ENCODE measurements at regions not wholly inside any gene's neighbourhood (a gene's known extent, or its start where the extent isn't known, plus 50 kb on each side); places are given as distances from the start of the nearest gene placed in this dataset.
A peak's percentile ranks its signal among the peaks of the same experiment; 100 is the strongest.

GRCh38 chr2:177044671-177045070, 167.9 kb upstream of the HNRNPA3 start:
- no peaks in the 10 kb centered on the region for H3K27me3 ChIP-seq (ENCODE audit: low read depth)
- H3K9me3 ChIP-seq = no peaks in the 10 kb centered on the region
- in situ Hi-C loops (cut with MboI; ENCODE audit: low sequenced_read_pairs) = no loop called here
- H3K36me3 ChIP-seq (replicated peaks) = no peaks in the 10 kb centered on the region
- H3K4me3 ChIP-seq = no peak overlapping the region
- peaks cover 3% of the 10 kb centered on the region for H3K4me1 ChIP-seq
- DNase-seq (ENCODE audit: low spot score in 2 of 2) = no peak

GRCh38 chr2:177048981-177049380, 163.6 kb upstream of the HNRNPA3 start:
- no peaks in the 10 kb centered on the region; the same call in 1 of the 2 replicates for H3K9me3 ChIP-seq
- H3K36me3 ChIP-seq (replicated peaks) = no peaks in the 10 kb centered on the region
- no peaks in the 10 kb centered on the region for H3K27me3 ChIP-seq (ENCODE audit: low read depth)
- in situ Hi-C loops (cut with MboI; ENCODE audit: low sequenced_read_pairs) = no loop called here
- H3K4me3 ChIP-seq = no peak overlapping the region
- DNase-seq (ENCODE audit: low spot score in 2 of 2) = no peak
- H3K4me1 ChIP-seq = peaks cover 11% of the 10 kb centered on the region

GRCh38 chr2:177051278-177051677, 161.3 kb upstream of the HNRNPA3 start:
- H3K36me3 ChIP-seq (replicated peaks) = no peaks in the 10 kb centered on the region
- no peaks in the 10 kb centered on the region for H3K27me3 ChIP-seq (ENCODE audit: low read depth)
- DNase-seq (ENCODE audit: low spot score in 2 of 2) = no peak
- in situ Hi-C loops (cut with MboI; ENCODE audit: low sequenced_read_pairs) = no loop called here
- H3K4me3 ChIP-seq = no peak overlapping the region
- H3K4me1 ChIP-seq = peaks cover 8% of the 10 kb centered on the region
- no peaks in the 10 kb centered on the region; the same call in 1 of the 2 replicates for H3K9me3 ChIP-seq

- H3K36me3 ChIP-seq (replicated peaks) = no peaks in the 10 kb centered on the region
- peak; percentile 35 to 72 for DNase-seq (ENCODE audit: low spot score in 2 of 2)
- no peaks in the 10 kb centered on the region; the same call in 1 of the 2 replicates for H3K9me3 ChIP-seq
- H3K27me3 ChIP-seq (ENCODE audit: low read depth) = no peaks in the 10 kb centered on the region
- in situ Hi-C loops (cut with MboI; ENCODE audit: low sequenced_read_pairs) = no loop called here
- H3K4me3 ChIP-seq = no peak overlapping the region
- peaks cover 8% of the 10 kb centered on the region for H3K4me1 ChIP-seq
These were observed 160.1 kb upstream of the HNRNPA3 start for GRCh38 chr2:177052471-177052870.

GRCh38 chr2:177053038-177053437, 159.6 kb upstream of the HNRNPA3 start:
- Histone ChIP-seq H3K36me3 (replicated peaks) (no peaks in the 10 kb centered on the region), H3K9me3 (no peaks in the 10 kb centered on the region; the same call in 1 of the 2 replicates), H3K4me1 (peaks cover 8% of the 10 kb centered on the region), H3K27me3 (ENCODE audit: low read depth) (no peaks in the 10 kb centered on the region), H3K4me3 (no peak overlapping the region)
- in situ Hi-C loops (cut with MboI; ENCODE audit: low sequenced_read_pairs) = no loop called here
- DNase-seq (ENCODE audit: low spot score in 2 of 2) = no peak

GRCh38 chr2:177053716-177054115, 158.9 kb upstream of the HNRNPA3 start:
- no peak for DNase-seq (ENCODE audit: low spot score in 2 of 2)
- H3K27me3 ChIP-seq (ENCODE audit: low read depth) = no peaks in the 10 kb centered on the region
- in situ Hi-C loops (cut with MboI; ENCODE audit: low sequenced_read_pairs) = no loop called here
- H3K9me3 ChIP-seq = no peaks in the 10 kb centered on the region; the same call in 1 of the 2 replicates
- peaks cover 8% of the 10 kb centered on the region for H3K4me1 ChIP-seq
- H3K4me3 ChIP-seq = no peak overlapping the region
- H3K36me3 ChIP-seq (replicated peaks) = no peaks in the 10 kb centered on the region

GRCh38 chr2:177056481-177056929, 156.1 kb upstream of the HNRNPA3 start:
- Histone ChIP-seq H3K36me3 (replicated peaks) (no peaks in the 10 kb centered on the region), H3K4me3 (no peak overlapping the region), H3K4me1 (peaks cover 8% of the 10 kb centered on the region), H3K27me3 (ENCODE audit: low read depth) (no peaks in the 10 kb centered on the region), H3K9me3 (no peaks in the 10 kb centered on the region)
- in situ Hi-C loops (cut with MboI; ENCODE audit: low sequenced_read_pairs) = no loop called here
- DNase-seq (ENCODE audit: low spot score in 2 of 2) = peak in 1 of 2 experiments; percentile 32

- no peak overlapping the region for H3K4me3 ChIP-seq
- H3K9me3 ChIP-seq = no peaks in the 10 kb centered on the region
- no peaks in the 10 kb centered on the region for H3K36me3 ChIP-seq (replicated peaks)
- DNase-seq (ENCODE audit: low spot score in 2 of 2) = no peak
- in situ Hi-C loops (cut with MboI; ENCODE audit: low sequenced_read_pairs) = no loop called here
- no peaks in the 10 kb centered on the region for H3K27me3 ChIP-seq (ENCODE audit: low read depth)
- no peaks in the 10 kb centered on the region for H3K4me1 ChIP-seq
These were observed 153.8 kb upstream of the HNRNPA3 start for GRCh38 chr2:177058747-177059146.

- in situ Hi-C loops (cut with MboI; ENCODE audit: low sequenced_read_pairs) = no loop called here
- Histone ChIP-seq H3K27me3 (ENCODE audit: low read depth) (no peaks in the 10 kb centered on the region), H3K9me3 (no peaks in the 10 kb centered on the region), H3K4me1 (no peaks in the 10 kb centered on the region), H3K4me3 (no peak overlapping the region), H3K36me3 (replicated peaks) (no peaks in the 10 kb centered on the region)
- no peak for DNase-seq (ENCODE audit: low spot score in 2 of 2)
These were observed 153.3 kb upstream of the HNRNPA3 start for GRCh38 chr2:177059293-177059692.

- no peaks in the 10 kb centered on the region for H3K4me1 ChIP-seq
- H3K9me3 ChIP-seq = no peaks in the 10 kb centered on the region
- H3K36me3 ChIP-seq (replicated peaks) = no peaks in the 10 kb centered on the region
- in situ Hi-C loops (cut with MboI; ENCODE audit: low sequenced_read_pairs) = no loop called here
- no peak for DNase-seq (ENCODE audit: low spot score in 2 of 2)
- H3K4me3 ChIP-seq = no peak overlapping the region
- no peaks in the 10 kb centered on the region; the same call in 1 of the 2 replicates for H3K27me3 ChIP-seq (ENCODE audit: low read depth)
These were observed 149.3 kb upstream of the HNRNPA3 start for GRCh38 chr2:177063331-177063730.

GRCh38 chr2:177064422-177064821, 148.2 kb upstream of the HNRNPA3 start:
- Histone ChIP-seq H3K9me3 (no peaks in the 10 kb centered on the region), H3K36me3 (replicated peaks) (no peaks in the 10 kb centered on the region), H3K27me3 (ENCODE audit: low read depth) (no peaks in the 10 kb centered on the region; the same call in 1 of the 2 replicates), H3K4me1 (no peaks in the 10 kb centered on the region), H3K4me3 (no peak overlapping the region)
- DNase-seq (ENCODE audit: low spot score in 2 of 2) = no peak
- in situ Hi-C loops (cut with MboI; ENCODE audit: low sequenced_read_pairs) = no loop called here

GRCh38 chr2:177068967-177069366, 143.6 kb upstream of the HNRNPA3 start:
- no peaks in the 10 kb centered on the region; the same call in 1 of the 2 replicates for H3K27me3 ChIP-seq (ENCODE audit: low read depth)
- no peaks in the 10 kb centered on the region for H3K9me3 ChIP-seq
- no peak overlapping the region for H3K4me3 ChIP-seq
- no peak for DNase-seq (ENCODE audit: low spot score in 2 of 2)
- peaks cover 24% of the 10 kb centered on the region for H3K4me1 ChIP-seq
- in situ Hi-C loops (cut with MboI; ENCODE audit: low sequenced_read_pairs) = no loop called here
- H3K36me3 ChIP-seq (replicated peaks) = no peaks in the 10 kb centered on the region

- no peak overlapping the region for H3K4me3 ChIP-seq
- DNase-seq (ENCODE audit: low spot score in 2 of 2) = peak; percentile 52 to 91
- H3K9me3 ChIP-seq = no peaks in the 10 kb centered on the region
- in situ Hi-C loops (cut with MboI; ENCODE audit: low sequenced_read_pairs) = no loop called here
- no peaks in the 10 kb centered on the region for H3K36me3 ChIP-seq (replicated peaks)
- peaks cover 35% of the 10 kb centered on the region for H3K4me1 ChIP-seq
- H3K27me3 ChIP-seq (ENCODE audit: low read depth) = no peaks in the 10 kb centered on the region
These were observed 140.5 kb upstream of the HNRNPA3 start for GRCh38 chr2:177072090-177072489.

GRCh38 chr2:177073611-177074010, 139.0 kb upstream of the HNRNPA3 start:
- in situ Hi-C loops (cut with MboI; ENCODE audit: low sequenced_read_pairs) = no loop called here
- no peaks in the 10 kb centered on the region for H3K27me3 ChIP-seq (ENCODE audit: low read depth)
- no peaks in the 10 kb centered on the region for H3K9me3 ChIP-seq
- H3K4me1 ChIP-seq = peaks cover 35% of the 10 kb centered on the region
- H3K4me3 ChIP-seq = no peak overlapping the region
- no peak for DNase-seq (ENCODE audit: low spot score in 2 of 2)
- H3K36me3 ChIP-seq (replicated peaks) = no peaks in the 10 kb centered on the region

GRCh38 chr2:177074099-177074710, 138.4 kb upstream of the HNRNPA3 start:
- in situ Hi-C loops (cut with MboI; ENCODE audit: low sequenced_read_pairs) = no loop called here
- peak; percentile 63 to 89 for DNase-seq (ENCODE audit: low spot score in 2 of 2)
- Histone ChIP-seq H3K4me1 (peaks cover 35% of the 10 kb centered on the region), H3K36me3 (replicated peaks) (no peaks in the 10 kb centered on the region), H3K4me3 (no peak overlapping the region), H3K9me3 (no peaks in the 10 kb centered on the region), H3K27me3 (ENCODE audit: low read depth) (no peaks in the 10 kb centered on the region)

All from HAP-1 (cell line).